Prostate gland (tissue), 2 donors: ENCODE measurements at regions not wholly inside any gene's neighbourhood (a gene's known extent, or its start where the extent isn't known, plus 50 kb on each side); places are given as distances from the start of the nearest gene placed in this dataset.

Source experiments
- CTCF ChIP-seq, 4 experiments: fragments of 200-600 bp in 2 of 4; fragments of 450-650 bp in 2 of 4; sonication (generic) in 2 of 4; IDR thresholded peaks; 1 replicate in 3 of 4; 2 replicates in 1 of 4; pipeline ENCODE4 v1.5.1; 2016 to 2019; ENCODE audit warnings: antibody characterized with exemption in 4 of 4, mild to moderate bottlenecking in 2 of 4, moderate library complexity in 2 of 4
- POLR2A ChIP-seq: fragments of 450-650 bp; IDR thresholded peaks from one replicate; pipeline ENCODE4 v1.6.1; 2016; ENCODE audit warnings: antibody characterized with exemption, mild to moderate bottlenecking
- POLR2AphosphoS5 ChIP-seq: sonication (generic); formaldehyde crosslinking; IDR thresholded peaks from one replicate; pipeline ENCODE4 v1.6.1; 2017; ENCODE audit warnings: antibody characterized with exemption

GRCh38 chr2:499726-500125, 177.5 kb downstream of the TMEM18 start:
- no peak for TF ChIP-seq CTCF (IDR thresholded peaks at IDR 0.05)
- TF ChIP-seq POLR2A, result no peak
- no peak for TF ChIP-seq POLR2AphosphoS5
